ENCODE measurements at regions not wholly inside any gene's neighbourhood (a gene's known extent, or its start where the extent isn't known, plus 50 kb on each side); places are given as distances from the start of the nearest gene placed in this dataset.

DNA sequence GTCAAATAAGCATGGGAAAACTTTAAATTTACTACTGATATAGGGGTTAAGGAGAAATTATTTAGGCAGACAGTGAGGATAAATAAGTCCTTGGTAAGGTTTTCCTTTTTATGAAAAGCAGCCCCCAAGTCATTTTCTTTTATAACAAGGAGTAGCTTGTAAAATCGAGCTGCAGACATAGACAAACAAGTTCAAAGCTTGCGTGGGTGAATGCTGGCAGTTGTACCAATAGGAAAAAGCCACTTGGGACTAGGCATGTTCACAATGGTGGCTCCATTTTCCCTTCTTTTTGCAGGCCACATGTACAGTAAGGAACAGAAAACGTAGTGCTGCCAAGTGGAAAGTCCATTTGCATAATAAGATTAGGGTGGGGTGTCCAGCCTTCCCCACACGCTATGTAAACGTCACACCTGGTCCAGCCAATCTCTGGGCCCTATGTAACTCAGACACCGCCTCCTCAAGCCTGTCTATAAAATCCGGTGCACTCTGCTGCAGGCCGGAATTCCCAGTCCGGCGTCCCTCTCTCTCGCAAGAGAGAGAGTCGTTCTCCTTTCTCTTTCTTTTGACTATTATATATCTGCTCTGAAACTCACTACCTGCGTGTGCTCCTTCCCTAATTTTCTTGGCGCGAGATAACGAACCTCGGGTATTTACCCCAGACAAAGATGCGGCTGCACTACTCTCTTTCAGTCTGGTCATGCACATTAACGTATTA is 217.1 kb upstream of the MAN1A1 start:
- Histone ChIP-seq H3K4me3 (no peak overlapping the region), H3K9me3 (no peaks in the 10 kb centered on the region), H3K27ac (no peak overlapping the region), H3K27me3 (no peaks in the 10 kb centered on the region), H3K36me3 (no peaks in the 10 kb centered on the region), H3K4me1 (no peaks in the 10 kb centered on the region)
- DNase-seq = no peak
- no peak for TF ChIP-seq CTCF (IDR thresholded peaks at IDR 0.05)
- intact Hi-C loops (cut with DNase I; ENCODE audit: low total_unique reads) = no loop called here

- Histone ChIP-seq H3K4me3 (no peak overlapping the region), H3K36me3 (no peaks in the 10 kb centered on the region), H3K27ac (no peak overlapping the region), H3K27me3 (no peaks in the 10 kb centered on the region), H3K4me1 (no peaks in the 10 kb centered on the region), H3K9me3 (no peaks in the 10 kb centered on the region)
- no peak for DNase-seq
- intact Hi-C loops (cut with DNase I; ENCODE audit: low total_unique reads) = no loop called here
- TF ChIP-seq CTCF (IDR thresholded peaks at IDR 0.05) = no peak
Observed at GRCh38 chr6:119565893-119566292, 216.3 kb upstream of the MAN1A1 start.

DNA sequence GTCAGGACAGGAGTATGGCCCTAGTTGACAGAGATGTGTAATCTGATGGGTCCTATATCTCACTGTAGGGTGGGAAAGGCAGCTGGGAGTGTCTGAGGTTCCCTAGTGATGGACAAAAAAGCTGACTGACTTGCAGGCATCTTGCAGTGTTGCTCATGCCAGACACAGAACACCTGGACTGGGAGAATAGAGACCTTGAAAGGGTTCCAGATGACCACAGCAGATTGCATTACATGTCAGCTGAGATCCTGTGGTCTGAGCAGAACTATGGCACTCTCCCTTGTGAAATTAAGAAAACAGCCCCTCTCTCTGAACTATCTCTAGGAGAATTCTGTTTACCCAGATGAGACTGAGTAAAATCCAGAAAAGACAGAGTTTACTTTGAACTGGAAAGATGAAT is 212.6 kb upstream of the MAN1A1 start:
- no peak for TF ChIP-seq CTCF (IDR thresholded peaks at IDR 0.05)
- intact Hi-C loops (cut with DNase I; ENCODE audit: low total_unique reads) = no loop called here
- Histone ChIP-seq H3K36me3 (no peaks in the 10 kb centered on the region), H3K9me3 (no peaks in the 10 kb centered on the region), H3K27ac (no peak overlapping the region), H3K4me1 (no peaks in the 10 kb centered on the region), H3K27me3 (no peaks in the 10 kb centered on the region), H3K4me3 (no peak overlapping the region)
- DNase-seq = no peak

DNA sequence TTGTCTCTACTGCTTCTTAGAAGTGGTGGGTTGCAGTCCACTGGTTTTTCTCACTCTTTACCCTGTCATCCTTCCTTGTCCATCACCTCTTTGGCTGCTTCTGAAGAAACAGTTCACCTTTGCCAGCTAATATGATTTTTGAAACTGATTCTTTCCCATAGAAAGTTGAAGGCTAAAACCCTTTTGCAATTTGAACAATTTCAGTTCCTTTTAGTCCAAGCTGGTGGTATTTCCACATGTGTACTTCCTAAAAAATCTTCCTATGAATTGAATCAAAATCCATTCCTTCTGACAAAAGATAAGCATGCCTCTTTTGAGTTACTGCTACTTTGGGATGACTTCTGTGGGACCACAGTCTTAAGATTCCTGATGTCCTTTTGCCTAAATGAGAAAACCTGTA is 210.0 kb upstream of the MAN1A1 start:
- no peak for TF ChIP-seq CTCF (IDR thresholded peaks at IDR 0.05)
- intact Hi-C loops (cut with DNase I; ENCODE audit: low total_unique reads) = no loop called here

GRCh38 chr6:119557239-119557638 is 207.7 kb upstream of the MAN1A1 start:
- Histone ChIP-seq H3K9me3 (no peaks in the 10 kb centered on the region), H3K27me3 (no peaks in the 10 kb centered on the region), H3K4me3 (no peak overlapping the region), H3K36me3 (no peaks in the 10 kb centered on the region), H3K27ac (no peak overlapping the region), H3K4me1 (no peaks in the 10 kb centered on the region)
- TF ChIP-seq CTCF (IDR thresholded peaks at IDR 0.05) = no peak
- intact Hi-C loops (cut with DNase I; ENCODE audit: low total_unique reads) = no loop called here
- DNase-seq = no peak

More for the DNA sequence above, 210.0 kb upstream of the MAN1A1 start:
- DNase-seq = no peak
- Histone ChIP-seq H3K9me3 (no peaks in the 10 kb centered on the region), H3K27ac (no peak overlapping the region), H3K4me3 (no peak overlapping the region), H3K4me1 (no peaks in the 10 kb centered on the region), H3K27me3 (no peaks in the 10 kb centered on the region), H3K36me3 (no peaks in the 10 kb centered on the region)

DNA sequence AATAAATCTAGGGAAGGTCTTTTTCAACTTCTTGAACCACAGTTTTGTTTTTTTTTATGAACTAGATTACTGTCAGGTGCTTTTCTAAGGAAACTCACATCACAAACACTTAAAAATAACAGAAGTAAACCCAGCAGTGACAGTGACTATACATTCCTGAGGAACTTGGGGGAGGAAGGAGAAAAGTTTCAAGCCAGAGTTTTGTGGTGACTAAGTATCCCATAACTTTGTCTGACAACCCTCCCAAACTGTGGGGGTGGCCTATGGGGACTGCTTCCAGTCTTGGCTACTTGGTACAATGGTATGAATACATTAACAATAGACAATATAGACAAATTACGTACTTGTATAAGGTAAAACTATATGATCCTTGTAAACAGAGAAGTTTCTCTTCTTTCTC is 202.5 kb upstream of the MAN1A1 start:
- intact Hi-C loops (cut with DNase I; ENCODE audit: low total_unique reads) = no loop called here
- Histone ChIP-seq H3K4me1 (no peaks in the 10 kb centered on the region), H3K27ac (no peak overlapping the region), H3K9me3 (no peaks in the 10 kb centered on the region), H3K4me3 (no peak overlapping the region), H3K36me3 (no peaks in the 10 kb centered on the region), H3K27me3 (no peaks in the 10 kb centered on the region)
- TF ChIP-seq CTCF (IDR thresholded peaks at IDR 0.05) = no peak
- no peak for DNase-seq

Data from tibial artery (tissue), 4 donors.